GM18519 (cell line): ENCODE measurements at regions not wholly inside any gene's neighbourhood (a gene's known extent, or its start where the extent isn't known, plus 50 kb on each side); places are given as distances from the start of the nearest gene placed in this dataset.
"Not testable (repeated sequence)": the region's sequence is repeated elsewhere in the genome, so short reads cannot be mapped to it uniquely, and the experiment has no call there.

ENCODE experiments used
- ATAC-seq: cut with Tn5 transposase; IDR thresholded peaks from one replicate; pipeline ENCODE4 v1.9.1; 2021; ENCODE audit warnings: mild to moderate bottlenecking, moderate library complexity; ENCODE audit not compliant: unreplicated experiment, low FRiP score

GRCh38 chr16:26701243-26701886 lies 365.4 kb upstream of the C16orf82 start:
- ATAC-seq: no peak

- no peak for ATAC-seq
These were observed 361.4 kb upstream of the C16orf82 start for GRCh38 chr16:26705346-26705745.

GRCh38 chr16:26708428-26708827 lies 358.3 kb upstream of the C16orf82 start:
- no peak for ATAC-seq

- no peak for ATAC-seq
These were observed 357.6 kb upstream of the C16orf82 start for GRCh38 chr16:26709175-26709574.

- ATAC-seq: no peak
These were observed 357.0 kb upstream of the C16orf82 start for GRCh38 chr16:26709754-26710153.

- no peak for ATAC-seq
These were observed 356.3 kb upstream of the C16orf82 start for GRCh38 chr16:26710450-26710849.

GRCh38 chr16:26712876-26713275 lies 353.9 kb upstream of the C16orf82 start:
- no peak for ATAC-seq

- ATAC-seq: no peak
These were observed 350.8 kb upstream of the C16orf82 start for GRCh38 chr16:26715969-26716368.

GRCh38 chr16:26717826-26718225 lies 348.9 kb upstream of the C16orf82 start:
- ATAC-seq: no peak

GRCh38 chr16:26721290-26721689 lies 345.4 kb upstream of the C16orf82 start:
- ATAC-seq: no peak

GRCh38 chr16:26721957-26722356 lies 344.8 kb upstream of the C16orf82 start:
- not testable (repeated sequence) for ATAC-seq

- ATAC-seq: no peak
These were observed 342.5 kb upstream of the C16orf82 start for GRCh38 chr16:26724189-26724588.

GRCh38 chr16:26727848-26728247 lies 338.9 kb upstream of the C16orf82 start:
- no peak for ATAC-seq

GRCh38 chr16:26729951-26730541 lies 336.7 kb upstream of the C16orf82 start:
- ATAC-seq: no peak

- ATAC-seq: no peak
These were observed 335.0 kb upstream of the C16orf82 start for GRCh38 chr16:26731729-26732128.

GRCh38 chr16:26733710-26734109 lies 333.0 kb upstream of the C16orf82 start:
- no peak for ATAC-seq

- ATAC-seq: no peak
These were observed 331.2 kb upstream of the C16orf82 start for GRCh38 chr16:26735521-26735920.

GRCh38 chr16:26736084-26736483 lies 330.6 kb upstream of the C16orf82 start:
- ATAC-seq: no peak

- ATAC-seq: no peak
These were observed 326.0 kb upstream of the C16orf82 start for GRCh38 chr16:26740771-26741170.

GRCh38 chr16:26742040-26742439 lies 324.7 kb upstream of the C16orf82 start:
- no peak for ATAC-seq

GRCh38 chr16:26744430-26744829 lies 322.3 kb upstream of the C16orf82 start:
- ATAC-seq: no peak

- ATAC-seq: no peak
These were observed 319.0 kb upstream of the C16orf82 start for GRCh38 chr16:26747760-26748159.
